T47D (cell line): ENCODE measurements at regions not wholly inside any gene's neighbourhood (a gene's known extent, or its start where the extent isn't known, plus 50 kb on each side); places are given as distances from the start of the nearest gene placed in this dataset.

Experiments
- DNase-seq, 2 experiments: peaks; one replicate each; pipeline versions ENCODE4 v3.0.0 to v3.0.0-alpha.2; 2011 to 2012; ENCODE audit warnings: low read depth in 1 of 2, low spot score in 1 of 2
- JUND ChIP-seq: IDR thresholded peaks from 2 replicates; pipeline ENCODE4 v1.6.1; 2012; ENCODE audit warnings: low read depth
- in situ Hi-C: cut with HindIII; loops from 2 replicates; pipeline ENCODE4 v1.10.0; 2016; ENCODE audit warnings: low sequenced_read_pairs, low pct_unique_long_range_greater_than_20kb

DNA sequence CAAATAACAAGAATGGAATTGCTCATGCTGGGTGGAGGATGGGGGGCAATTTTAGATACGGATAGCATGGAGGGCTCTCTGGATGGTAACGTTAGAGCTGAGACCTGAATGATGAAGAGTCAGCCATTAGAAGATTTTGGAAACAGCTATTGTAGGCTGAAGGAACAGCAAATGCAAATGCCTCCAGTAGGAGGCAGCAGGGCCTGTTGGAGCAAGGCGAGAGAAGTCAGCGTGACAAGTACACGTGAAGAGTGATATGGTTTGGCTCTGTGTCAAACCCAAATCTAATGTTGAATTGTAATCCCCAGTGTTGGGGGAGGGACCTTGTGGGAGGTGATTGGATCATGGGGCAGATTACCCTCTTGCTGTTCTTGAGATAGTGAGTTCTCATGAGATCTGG is 59.3 kb upstream of the SOD3 start:
- TF ChIP-seq JUND: no peak
- in situ Hi-C loops: no loop called here
- DNase-seq: no peak

DNA sequence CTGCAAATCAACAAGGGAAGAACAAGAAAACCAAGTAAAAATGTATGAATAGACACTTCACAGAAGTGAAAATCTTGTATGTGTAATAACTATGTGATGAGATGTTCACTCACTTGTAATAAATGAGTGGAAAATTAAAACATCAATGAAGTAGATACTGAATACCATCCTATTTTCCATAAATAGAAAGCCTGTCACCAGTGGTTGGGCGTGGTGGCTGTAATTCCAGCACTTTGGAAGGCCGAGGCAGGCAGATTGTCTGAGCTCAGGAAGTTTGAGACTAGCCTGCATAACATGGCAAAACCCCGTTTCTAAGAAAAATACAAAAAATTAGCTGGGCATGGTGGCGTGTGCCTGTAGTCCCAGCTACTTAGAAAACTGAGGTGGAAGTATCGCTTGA is 53.5 kb upstream of the SOD3 start:
- TF ChIP-seq JUND: no peak
- no peak for DNase-seq
- in situ Hi-C loops: no loop called here

DNA sequence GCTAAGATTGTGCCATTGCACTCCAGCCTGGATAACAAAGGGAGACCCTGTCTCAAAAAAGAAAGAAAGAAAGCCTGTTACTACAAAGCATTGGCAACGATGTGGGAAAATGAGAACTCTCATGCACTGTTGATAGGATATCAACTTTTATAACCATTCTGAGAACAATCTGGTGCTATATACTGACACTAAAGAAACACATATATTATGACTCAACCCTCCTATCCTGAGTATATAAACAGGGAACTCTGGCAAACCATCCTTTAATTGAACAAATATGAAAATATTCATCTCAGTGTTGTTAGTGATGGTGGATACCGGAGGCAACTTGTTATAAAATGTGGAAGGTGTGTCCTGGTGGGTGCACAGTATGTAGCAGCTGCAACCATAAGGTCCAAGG is 53.0 kb upstream of the SOD3 start:
- no peak for DNase-seq
- in situ Hi-C loops: no loop called here
- no peak for TF ChIP-seq JUND

- TF ChIP-seq JUND: no peak
- in situ Hi-C loops: no loop called here
- DNase-seq: no peak
Observed at GRCh38 chr4:24742773-24743172, 52.6 kb upstream of the SOD3 start.

- in situ Hi-C loops: no loop called here
- DNase-seq: no peak
- no peak for TF ChIP-seq JUND
Observed at GRCh38 chr4:24743206-24743605, 52.2 kb upstream of the SOD3 start.

- DNase-seq: no peak
- TF ChIP-seq JUND: no peak
- in situ Hi-C loops: no loop called here
Observed at GRCh38 chr4:24743927-24744326, 51.4 kb upstream of the SOD3 start.

DNA sequence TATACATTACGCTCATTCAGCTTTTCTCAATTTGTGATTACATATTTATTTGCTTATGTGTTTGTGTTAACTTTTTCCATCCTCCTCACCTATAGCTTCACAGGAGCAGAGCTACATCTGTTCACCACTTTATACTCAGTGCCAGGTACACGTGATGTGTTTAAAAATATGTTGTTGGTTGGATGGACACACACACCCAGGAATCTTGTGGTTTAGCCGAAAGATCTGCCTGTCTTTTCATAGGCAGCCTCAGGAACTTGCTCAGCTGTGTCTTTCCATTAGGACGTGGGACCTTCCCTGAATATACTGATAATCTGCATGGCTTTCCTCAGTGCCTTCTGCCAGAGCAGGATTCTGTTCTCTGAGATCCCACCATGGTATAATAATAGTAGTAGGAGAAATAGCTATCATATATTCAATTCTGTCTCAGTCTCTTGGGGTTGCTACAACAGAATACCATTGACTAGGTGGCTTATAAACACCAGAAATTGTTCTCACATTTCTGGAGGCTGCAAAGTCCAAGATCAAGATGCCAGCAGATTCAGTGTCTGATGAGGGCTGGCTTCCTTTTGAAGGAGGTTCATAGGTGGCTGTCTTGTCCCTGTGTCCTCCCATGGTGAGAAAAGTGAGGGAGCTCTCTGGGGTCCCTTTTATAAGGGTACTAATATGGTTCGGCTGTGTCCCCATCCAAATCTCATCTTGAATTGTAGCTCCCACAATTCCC is 50.0 kb upstream of the SOD3 start:
- in situ Hi-C loops: no loop called here
- no peak for DNase-seq

More for the DNA sequence above, 50.0 kb upstream of the SOD3 start:
- no peak for TF ChIP-seq JUND
